OCI-LY7 (cell line): ENCODE measurements at regions not wholly inside any gene's neighbourhood (a gene's known extent, or its start where the extent isn't known, plus 50 kb on each side); places are given as distances from the start of the nearest gene placed in this dataset.

ENCODE experiments used
- CTCF ChIP-seq: fragments of 200-600 bp; sonication (generic); conservative IDR thresholded peaks from 2 replicates; pipeline ENCODE4 v1.5.1; 2014; ENCODE audit warnings: mild to moderate bottlenecking, antibody characterized with exemption, low read length, moderate library complexity, mixed read lengths
- EZH2phosphoT487 ChIP-seq: fragments of 200-600 bp; sonication (generic); IDR thresholded peaks from 2 replicates; pipeline ENCODE4 v1.6.1; 2018; ENCODE audit warnings: low read depth, borderline replicate concordance, mild to moderate bottlenecking, mixed run types, antibody characterized with exemption, low read length, moderate library complexity, mixed read lengths

- TF ChIP-seq CTCF (no peak), EZH2phosphoT487 (no peak)
Measured at GRCh38 chr7:42736931-42737330, 174.9 kb downstream of the C7orf25 start.
